PC-9 (cell line): ENCODE measurements at regions not wholly inside any gene's neighbourhood (a gene's known extent, or its start where the extent isn't known, plus 50 kb on each side); places are given as distances from the start of the nearest gene placed in this dataset.

Source experiments
- BruUV-seq: library from RNA; stranded (reverse); fragments of 400-500 nt; replicated peaks from 2 replicates; lab custom pipeline; 2021; lab: Mats Ljungman, UMichigan
- CTCF ChIA-PET: fragments of 300-600 bp; sonication (Branson Sonifier 250); formaldehyde crosslinking; loops from one replicate; lab custom pipeline; 2022; ENCODE audit warnings: antibody characterized with exemption; lab: Charles Lee
- POLR2A ChIA-PET: fragments of 300-600 bp; sonication (Branson Sonifier 250); formaldehyde crosslinking; loops from one replicate; lab custom pipeline; 2022; ENCODE audit warnings: antibody characterized with exemption; ENCODE audit not compliant: unreplicated experiment; lab: Charles Lee
- DNase-seq, 2 experiments: peaks; one replicate each; pipeline versions ENCODE4 v3.0.0 to v3.0.0-alpha.2; 2015 to 2022; ENCODE audit warnings: mixed read lengths in 1 of 2
- H2AFZ ChIP-seq: fragments of 200-600 bp; sonication (generic); 2 replicates; pipeline ENCODE4 v1.8.1; 2017; ENCODE audit warnings: antibody characterized with exemption
- H3F3A ChIP-seq: fragments of 200-600 bp; sonication (generic); 2 replicates; pipeline ENCODE4 v1.8.1; 2017; ENCODE audit warnings: antibody characterized with exemption, mild to moderate bottlenecking, low read depth; ENCODE audit not compliant: insufficient read depth
- H3K27ac ChIP-seq: fragments of 200-600 bp; sonication (generic); 2 replicates; pipeline ENCODE4 v1.6.1; 2016; ENCODE audit warnings: mixed run types
- H3K27me3 ChIP-seq: fragments of 200-600 bp; sonication (generic); 2 replicates; pipeline ENCODE4 v1.6.1; 2016; ENCODE audit warnings: low read depth, mixed run types; ENCODE audit not compliant: insufficient read depth
- H3K36me3 ChIP-seq: fragments of 200-600 bp; sonication (generic); 2 replicates; pipeline ENCODE4 v1.6.1; 2016; ENCODE audit warnings: low read depth, mixed run types
- H3K4me1 ChIP-seq: fragments of 200-600 bp; sonication (generic); replicated peaks from 2 replicates; pipeline ENCODE4 v1.6.1; 2016; ENCODE audit warnings: mixed run types; ENCODE audit not compliant: insufficient read depth
- H3K4me2 ChIP-seq: fragments of 200-600 bp; sonication (generic); 2 replicates; pipeline ENCODE4 v1.6.1; 2017; ENCODE audit warnings: mixed run types
- H3K4me3 ChIP-seq: fragments of 200-600 bp; sonication (generic); 2 replicates; pipeline ENCODE4 v1.6.1; 2016; ENCODE audit warnings: mixed run types
- H3K79me2 ChIP-seq: fragments of 200-600 bp; sonication (generic); 2 replicates; pipeline ENCODE4 v1.6.1; 2017; ENCODE audit warnings: low read depth, mixed run types
- H3K9me2 ChIP-seq: fragments of 200-600 bp; sonication (generic); 2 replicates; pipeline ENCODE4 v1.8.1; 2017; ENCODE audit warnings: mild to moderate bottlenecking; ENCODE audit not compliant: insufficient read depth
- H3K9me3 ChIP-seq: fragments of 200-600 bp; sonication (generic); 2 replicates; pipeline ENCODE4 v1.8.1; 2016; ENCODE audit warnings: low read depth; ENCODE audit not compliant: insufficient read depth
- H4K20me1 ChIP-seq: fragments of 200-600 bp; sonication (generic); 2 replicates; pipeline ENCODE4 v1.8.1; 2017; ENCODE audit not compliant: insufficient read depth
- EZH2 ChIP-seq: fragments of 200-600 bp; sonication (generic); IDR thresholded peaks from 2 replicates; pipeline ENCODE4 v1.8.0; 2017; ENCODE audit warnings: antibody characterized with exemption, low read depth
- intact Hi-C: fragments of 100-400 bp; cut with micrococcal nuclease; formaldehyde crosslinking; loops from one replicate; pipeline ENCODE4 v1.10.0; 2022; ENCODE audit not compliant: unreplicated experiment
- TF ChIP-seq, protein P1 (sequence below): fragments of 200-600 bp; sonication (generic); conservative IDR thresholded peaks from 2 replicates; pipeline ENCODE4 v1.6.1; 2017; ENCODE audit warnings: mixed run types, antibody characterized with exemption, mild to moderate bottlenecking, moderate library complexity

DNA sequence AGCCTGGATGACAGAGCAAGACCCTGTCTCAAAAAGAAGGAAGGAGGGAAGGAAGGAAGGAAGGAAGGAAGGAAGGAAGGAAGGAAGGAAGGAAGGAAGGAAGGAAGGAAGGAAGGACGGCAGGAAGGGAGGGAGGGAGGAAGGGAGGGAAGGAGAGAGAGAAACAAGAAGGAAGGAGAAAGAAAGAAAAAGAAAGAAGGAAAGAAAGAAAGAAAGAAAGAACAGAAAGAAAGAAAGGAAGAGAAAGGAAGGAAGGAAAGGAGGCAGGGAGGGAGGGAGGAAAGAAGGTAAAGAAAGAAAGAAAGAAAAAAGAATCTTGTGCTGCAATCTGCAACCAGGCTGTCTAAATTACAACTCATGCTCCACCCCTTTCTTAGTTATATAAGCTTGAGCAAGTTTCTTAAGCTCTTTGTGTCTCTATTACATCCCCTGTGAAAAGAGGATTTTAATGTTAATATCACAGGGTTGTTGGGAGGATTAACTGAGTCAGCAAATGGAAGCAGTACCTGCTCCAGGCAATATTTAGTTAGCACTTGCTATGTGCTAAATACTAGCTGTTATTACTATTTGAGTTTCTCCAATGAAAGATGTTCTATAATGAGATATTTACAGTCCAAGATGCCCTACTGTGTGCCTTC is 917.9 kb upstream of the AUTS2 start:
- Histone ChIP-seq H3K4me3 (no peak overlapping the region), H4K20me1 (no peaks in the 10 kb centered on the region), H3K9me3 (no peaks in the 10 kb centered on the region), H2AFZ (no peak overlapping the region), H3K4me2 (no peak overlapping the region), H3K27me3 (no peaks in the 10 kb centered on the region), H3K27ac (no peak overlapping the region), H3K36me3 (no peaks in the 10 kb centered on the region), H3K9me2 (no peaks in the 10 kb centered on the region), H3K79me2 (no peaks in the 10 kb centered on the region), H3F3A (no peaks in the 10 kb centered on the region; the same call in 1 of the 2 replicates), H3K4me1 (no peaks in the 10 kb centered on the region)
- BruUV-seq: no TSS peak
- POLR2A ChIA-PET: no interaction called here
- TF ChIP-seq, protein P1, sequence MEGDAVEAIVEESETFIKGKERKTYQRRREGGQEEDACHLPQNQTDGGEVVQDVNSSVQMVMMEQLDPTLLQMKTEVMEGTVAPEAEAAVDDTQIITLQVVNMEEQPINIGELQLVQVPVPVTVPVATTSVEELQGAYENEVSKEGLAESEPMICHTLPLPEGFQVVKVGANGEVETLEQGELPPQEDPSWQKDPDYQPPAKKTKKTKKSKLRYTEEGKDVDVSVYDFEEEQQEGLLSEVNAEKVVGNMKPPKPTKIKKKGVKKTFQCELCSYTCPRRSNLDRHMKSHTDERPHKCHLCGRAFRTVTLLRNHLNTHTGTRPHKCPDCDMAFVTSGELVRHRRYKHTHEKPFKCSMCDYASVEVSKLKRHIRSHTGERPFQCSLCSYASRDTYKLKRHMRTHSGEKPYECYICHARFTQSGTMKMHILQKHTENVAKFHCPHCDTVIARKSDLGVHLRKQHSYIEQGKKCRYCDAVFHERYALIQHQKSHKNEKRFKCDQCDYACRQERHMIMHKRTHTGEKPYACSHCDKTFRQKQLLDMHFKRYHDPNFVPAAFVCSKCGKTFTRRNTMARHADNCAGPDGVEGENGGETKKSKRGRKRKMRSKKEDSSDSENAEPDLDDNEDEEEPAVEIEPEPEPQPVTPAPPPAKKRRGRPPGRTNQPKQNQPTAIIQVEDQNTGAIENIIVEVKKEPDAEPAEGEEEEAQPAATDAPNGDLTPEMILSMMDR: no peak
- TF ChIP-seq EZH2: no peak
- intact Hi-C loops: no loop called here
- no peak for DNase-seq
- CTCF ChIA-PET: no interaction called here

DNA sequence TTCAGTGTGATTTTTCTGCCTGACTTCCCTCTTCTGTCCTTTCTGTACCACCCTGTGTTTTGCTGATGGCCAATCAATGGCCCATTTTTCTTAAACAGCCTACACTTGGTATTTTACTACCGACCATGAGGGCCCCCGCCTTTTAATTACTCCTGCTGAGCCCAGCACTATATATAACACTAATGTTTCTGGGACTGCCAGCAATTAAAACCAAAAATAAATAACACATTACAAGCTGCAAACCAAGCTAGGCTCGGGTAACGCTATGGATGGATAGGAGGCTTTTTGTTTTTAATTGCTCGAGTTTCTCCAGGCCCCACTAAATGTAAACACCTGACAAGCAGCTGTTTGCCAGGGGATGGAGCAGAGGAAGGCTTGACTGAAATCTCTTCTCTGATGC is 915.4 kb upstream of the AUTS2 start:
- H4K20me1 ChIP-seq: no peaks in the 10 kb centered on the region
- ChIA-PET POLR2A (no interaction called here), CTCF (no interaction called here)
- no peaks in the 10 kb centered on the region for H3K9me3 ChIP-seq
- H3F3A ChIP-seq: peaks cover under 1% of the 10 kb centered on the region; the same call in 1 of the 2 replicates
- no peaks in the 10 kb centered on the region for H3K9me2 ChIP-seq
- H3K79me2 ChIP-seq: no peaks in the 10 kb centered on the region
- no peaks in the 10 kb centered on the region for H3K27me3 ChIP-seq
- no peak for DNase-seq
- BruUV-seq: no TSS peak
- TF ChIP-seq EZH2: no peak
- TF ChIP-seq, protein P1: no peak
- H3K4me2 ChIP-seq: no peak overlapping the region
- H3K4me3 ChIP-seq: no peak overlapping the region
- no peak overlapping the region for H3K27ac ChIP-seq
- no peak overlapping the region for H2AFZ ChIP-seq
- peaks cover 5% of the 10 kb centered on the region; the same call in 1 of the 2 replicates for H3K4me1 ChIP-seq
- intact Hi-C loops: no loop called here
- H3K36me3 ChIP-seq: no peaks in the 10 kb centered on the region

DNA sequence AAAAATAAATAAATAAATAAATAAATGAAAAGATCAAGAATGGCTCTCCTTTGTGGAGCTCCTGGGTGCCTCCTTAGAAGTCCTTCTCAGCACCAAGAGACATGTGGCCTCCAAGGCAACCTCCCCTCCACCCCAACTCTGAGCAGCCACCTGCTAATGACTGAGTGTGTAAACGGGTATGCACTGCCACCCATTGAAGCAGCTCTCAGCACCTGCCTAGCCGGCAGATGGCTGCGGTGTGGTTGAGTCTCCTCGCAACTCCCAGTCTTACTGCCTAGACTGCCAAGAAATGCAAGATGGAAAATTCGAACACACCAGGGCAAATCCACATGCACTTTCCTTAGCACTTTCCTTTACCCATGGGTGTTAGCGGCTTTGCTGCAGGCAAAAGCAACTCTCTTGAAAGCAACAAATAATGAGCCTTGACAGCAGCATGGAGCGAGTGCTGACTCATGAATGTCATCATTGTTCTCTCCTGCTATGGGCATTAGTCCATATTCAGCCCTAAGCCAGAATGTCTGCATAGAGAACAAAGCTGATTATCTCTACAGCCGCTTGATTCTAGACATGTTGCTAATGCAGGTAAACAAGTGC is 913.9 kb upstream of the AUTS2 start:
- H3K36me3 ChIP-seq: no peaks in the 10 kb centered on the region
- H3K9me2 ChIP-seq: no peaks in the 10 kb centered on the region
- no peak overlapping the region for H2AFZ ChIP-seq
- no peaks in the 10 kb centered on the region for H3K9me3 ChIP-seq
- H3K79me2 ChIP-seq: no peaks in the 10 kb centered on the region
- no peaks in the 10 kb centered on the region for H4K20me1 ChIP-seq
- no peak for TF ChIP-seq EZH2
- TF ChIP-seq, protein P1: no peak
- no TSS peak for BruUV-seq
- no peaks in the 10 kb centered on the region for H3K27me3 ChIP-seq
- H3K4me1 ChIP-seq: peaks cover 19% of the 10 kb centered on the region
- H3K27ac ChIP-seq: no peak overlapping the region
- no peak overlapping the region for H3K4me2 ChIP-seq
- H3K4me3 ChIP-seq: no peak overlapping the region
- ChIA-PET CTCF (no interaction called here), POLR2A (no interaction called here)
- H3F3A ChIP-seq: peaks cover 15% of the 10 kb centered on the region; the same call in 1 of the 2 replicates
- no peak for DNase-seq
- intact Hi-C loops: no loop called here
